GM18951 (cell line): ENCODE measurements at regions not wholly inside any gene's neighbourhood (a gene's known extent, or its start where the extent isn't known, plus 50 kb on each side); places are given as distances from the start of the nearest gene placed in this dataset.
"Not testable (repeated sequence)": the region's sequence is repeated elsewhere in the genome, so short reads cannot be mapped to it uniquely, and the experiment has no call there.

Experiments
- POLR2A ChIP-seq: IDR thresholded peaks from 4 replicates; pipeline ENCODE4 v1.6.1; 2011; ENCODE audit warnings: mild to moderate bottlenecking; ENCODE audit not compliant: insufficient read length, insufficient read depth; ENCODE audit errors: extremely low read depth
- in situ Hi-C: fragments of 300-500 bp; cut with MboI; formaldehyde crosslinking; loops from one replicate; pipeline ENCODE4 v1.12.0; 2022; ENCODE audit warnings: low sequenced_read_pairs, mixed read lengths, inconsistent platforms; ENCODE audit not compliant: unreplicated experiment

DNA sequence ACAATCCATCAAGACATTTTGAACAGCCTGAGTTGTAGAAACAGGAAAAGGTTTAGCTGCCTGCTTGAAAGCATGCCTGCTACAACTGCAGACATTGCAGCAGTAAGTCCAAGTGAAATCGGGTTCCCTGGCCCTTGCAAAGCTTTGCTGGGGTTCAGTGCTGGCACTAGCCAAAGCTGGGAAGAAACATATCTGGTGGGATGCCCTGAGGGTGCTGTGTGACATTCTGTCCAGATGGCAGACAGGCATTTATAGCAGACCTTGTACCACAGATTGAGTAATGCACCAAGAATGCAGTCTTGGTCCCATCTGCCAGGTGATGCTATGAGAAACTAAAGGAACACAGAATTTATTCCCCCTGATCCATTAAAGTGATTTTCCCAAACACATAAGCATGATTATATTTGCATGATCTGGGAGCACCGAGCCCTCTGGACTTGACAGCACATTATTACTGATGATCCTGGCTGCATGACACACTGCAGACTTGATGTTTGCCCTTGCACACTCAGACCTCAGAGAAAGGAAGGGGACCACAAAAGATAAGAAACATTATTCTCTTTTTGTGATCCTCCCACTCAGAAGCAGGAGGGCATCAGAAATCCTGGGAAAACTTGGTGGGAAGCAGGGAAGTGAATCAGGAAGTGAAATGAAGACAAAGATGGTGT lies 223.7 kb upstream of the FAM78B start:
- TF ChIP-seq POLR2A, result no peak
- in situ Hi-C loops, result no loop called here

DNA sequence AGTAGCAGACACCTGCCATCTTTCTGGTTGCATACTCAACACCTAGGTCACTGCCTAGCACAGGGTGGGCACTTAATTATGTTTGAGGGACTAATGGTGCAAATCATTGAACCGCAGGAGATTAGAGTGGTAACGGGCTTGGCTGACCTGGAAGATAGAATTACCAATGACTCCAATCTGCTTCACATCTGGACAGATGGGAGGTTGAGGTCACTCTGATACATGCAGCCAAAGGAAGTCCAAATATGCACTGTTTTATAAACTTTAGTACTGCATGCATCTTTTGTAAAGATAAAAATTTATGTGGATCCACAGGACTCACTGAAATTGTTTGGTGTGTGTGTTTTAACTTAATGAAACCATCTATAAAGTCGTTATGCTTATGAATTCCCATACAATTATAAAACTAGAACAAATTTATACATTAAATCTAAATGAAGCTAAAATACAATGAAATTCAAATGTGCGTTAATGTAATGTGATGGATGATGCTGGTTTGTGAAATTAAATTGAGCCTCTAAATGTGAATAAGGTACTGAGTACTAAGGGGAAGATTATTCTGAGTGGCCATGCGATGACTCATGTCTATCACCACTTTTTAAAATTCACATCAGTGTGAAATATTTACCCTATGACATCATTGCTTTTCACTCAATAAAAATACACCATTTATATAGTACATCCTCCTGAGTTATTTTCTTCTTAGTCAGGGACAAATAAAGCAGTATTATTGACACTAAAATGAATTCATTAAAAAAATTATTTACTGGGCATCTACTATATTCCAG lies 224.7 kb upstream of the FAM78B start:
- TF ChIP-seq POLR2A, result no peak
- in situ Hi-C loops, result no loop called here

DNA sequence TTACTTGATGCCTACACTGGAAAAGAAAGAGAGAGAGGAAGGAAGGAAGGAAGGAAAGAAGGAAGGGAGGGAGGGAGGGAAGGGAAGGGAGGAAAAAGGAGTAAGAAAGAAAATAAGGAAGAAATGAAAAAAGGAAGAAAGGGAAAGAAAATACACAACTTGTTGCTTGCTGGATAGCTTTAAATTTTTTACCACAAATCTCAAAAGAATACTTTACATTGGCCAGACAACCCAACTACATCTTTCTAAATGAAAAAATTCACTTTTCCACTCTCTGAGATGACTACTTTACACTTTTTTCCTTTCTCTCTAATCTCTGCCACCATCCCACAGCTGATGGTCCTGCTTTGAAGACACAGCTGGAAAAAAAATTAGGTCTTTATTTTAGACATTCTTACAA lies 228.9 kb upstream of the FAM78B start:
- no peak for TF ChIP-seq POLR2A
- in situ Hi-C loops, result no loop called here

DNA sequence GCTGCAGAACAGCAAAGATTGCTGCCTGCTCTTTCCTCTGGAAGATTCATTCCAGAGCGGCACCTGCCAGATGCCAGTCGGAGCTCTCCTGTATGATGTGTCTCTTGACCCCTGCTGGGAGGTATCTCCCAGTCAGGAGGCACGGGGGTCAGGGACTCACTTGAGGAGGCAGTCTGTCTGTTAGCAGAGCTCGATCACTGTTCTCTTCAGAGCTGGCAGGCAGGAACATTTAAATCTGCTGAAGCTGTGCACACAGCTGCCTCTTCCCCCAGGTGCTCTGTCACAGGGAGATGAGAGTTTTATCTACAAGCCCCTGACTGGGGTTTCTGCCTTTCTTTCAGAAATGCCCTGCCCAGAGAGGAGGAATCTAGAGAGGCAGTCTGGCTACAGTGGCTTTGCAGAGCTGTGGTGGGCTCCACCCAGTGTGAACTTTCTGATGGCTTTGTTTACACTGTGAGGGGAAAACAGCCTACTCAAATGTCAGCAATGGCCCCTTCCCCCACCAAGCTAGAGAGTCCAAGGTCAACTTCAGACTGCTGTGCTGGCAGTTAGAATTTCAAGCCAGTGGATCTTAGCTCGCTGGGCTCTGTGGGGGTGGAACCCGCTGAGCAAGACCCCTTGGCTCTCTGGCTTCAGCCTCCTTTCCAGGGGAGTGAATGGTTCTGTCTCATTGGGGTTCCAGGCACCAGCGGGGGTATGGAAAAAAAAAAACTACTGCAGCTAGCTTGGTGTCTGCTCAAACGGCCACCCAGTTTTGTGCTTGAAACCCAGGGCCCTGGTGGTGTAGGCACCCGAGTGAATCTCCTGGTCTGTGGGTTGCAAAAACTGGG lies 242.7 kb upstream of the FAM78B start:
- in situ Hi-C loops, result not testable (repeated sequence)

DNA sequence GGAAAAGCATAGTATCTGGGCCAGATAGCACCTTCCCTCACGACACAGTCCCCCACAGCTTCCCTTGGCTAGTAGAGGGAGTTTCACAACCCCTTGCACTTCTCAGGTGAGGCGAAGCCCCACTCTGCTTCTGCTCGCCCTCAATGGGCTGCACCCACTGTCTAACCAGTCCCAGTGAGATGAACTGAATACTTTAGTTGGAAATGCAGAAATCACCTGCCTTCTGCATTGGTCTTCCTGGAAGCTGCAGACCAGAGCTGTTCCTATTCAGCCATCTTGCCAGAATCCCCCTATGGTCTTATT lies 243.2 kb upstream of the FAM78B start:
- no peak for TF ChIP-seq POLR2A
- in situ Hi-C loops, result no loop called here

DNA sequence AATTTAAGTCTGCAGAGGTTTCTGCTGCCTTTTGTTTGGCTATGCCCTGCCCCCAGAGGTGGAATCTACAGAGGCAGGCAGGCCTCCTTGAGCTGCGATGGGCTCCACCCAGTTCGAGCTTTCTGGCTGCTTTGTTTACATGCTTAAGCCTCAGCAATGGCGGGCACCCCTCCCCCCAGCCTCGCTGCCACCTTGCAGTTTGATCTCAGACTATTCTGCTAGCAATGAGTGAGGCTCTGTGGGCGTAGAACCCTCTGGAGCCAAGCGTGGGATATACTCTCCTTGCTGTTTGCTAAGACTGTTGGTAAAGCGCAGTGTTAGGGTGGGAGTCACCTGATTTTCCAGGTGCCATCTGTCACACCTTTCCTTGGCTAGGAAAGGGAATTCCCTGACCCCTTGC lies 250.0 kb upstream of the FAM78B start:
- in situ Hi-C loops, result not testable (repeated sequence)

DNA sequence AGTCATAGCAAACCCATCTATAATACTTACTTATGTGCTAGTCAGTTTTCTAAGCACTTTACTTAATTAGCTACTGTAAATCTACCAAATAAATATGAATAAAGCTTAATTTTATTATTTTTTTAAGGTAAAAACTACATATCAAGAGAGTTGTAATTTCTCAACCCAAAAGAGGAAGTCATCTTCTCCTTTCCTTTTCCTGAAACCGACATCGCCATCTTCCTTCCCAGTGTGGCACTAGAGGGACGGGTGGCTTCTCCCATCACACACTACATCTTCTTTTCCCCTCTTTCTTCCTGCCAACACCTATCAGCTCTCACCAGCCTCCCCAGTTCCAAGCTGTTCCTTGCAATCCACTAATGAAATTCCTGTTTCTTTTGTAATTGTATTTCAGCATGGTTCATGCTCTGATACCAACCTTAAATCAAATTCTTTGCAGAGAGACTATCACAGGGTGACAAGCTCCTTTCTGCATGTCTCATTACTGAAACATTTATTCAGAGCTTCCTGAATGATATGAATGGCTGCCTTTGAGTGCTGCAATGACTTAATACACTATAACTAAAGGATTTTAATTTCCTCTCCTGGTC lies 251.6 kb upstream of the FAM78B start:
- no peak for TF ChIP-seq POLR2A
- in situ Hi-C loops, result no loop called here

DNA sequence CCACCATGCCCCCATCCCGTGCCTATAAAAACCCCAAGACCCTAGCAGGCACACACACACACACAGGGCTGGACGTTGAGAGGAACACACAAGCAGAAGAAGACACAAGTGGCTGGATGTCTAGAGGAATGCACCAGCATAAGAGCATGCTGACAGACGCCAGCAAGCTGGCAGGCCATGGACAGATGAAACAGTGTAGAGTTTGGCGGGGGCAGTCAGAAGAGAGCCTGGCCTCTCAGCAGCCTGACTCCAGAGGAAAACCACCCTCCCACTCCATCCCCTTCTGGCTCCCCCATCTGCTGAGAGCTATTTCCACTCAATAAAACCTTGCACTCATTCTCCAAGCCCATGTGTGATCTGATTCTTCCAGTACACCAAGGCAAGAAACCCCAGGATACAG lies 255.8 kb upstream of the FAM78B start:
- in situ Hi-C loops, result not testable (repeated sequence)

DNA sequence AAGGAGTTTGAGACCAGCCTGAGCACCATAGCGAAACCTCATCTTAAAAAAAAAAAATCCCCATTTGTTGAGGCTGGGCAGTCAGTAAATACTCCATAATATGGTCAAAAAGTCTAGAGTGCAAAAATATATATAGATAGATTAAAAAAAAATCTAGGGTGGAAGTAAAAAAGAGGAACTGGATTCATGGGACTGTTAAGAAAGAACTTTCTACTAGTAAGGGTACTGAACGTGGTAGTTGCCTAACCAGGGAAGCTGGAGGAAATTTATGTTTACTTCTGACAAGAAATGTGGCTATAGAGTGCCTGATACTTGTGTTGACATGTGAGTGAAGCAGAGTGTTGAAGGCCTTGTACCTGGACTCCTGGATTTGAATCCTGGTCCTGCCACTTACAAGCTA lies 265.9 kb upstream of the FAM78B start:
- no peak for TF ChIP-seq POLR2A
- in situ Hi-C loops, result no loop called here

DNA sequence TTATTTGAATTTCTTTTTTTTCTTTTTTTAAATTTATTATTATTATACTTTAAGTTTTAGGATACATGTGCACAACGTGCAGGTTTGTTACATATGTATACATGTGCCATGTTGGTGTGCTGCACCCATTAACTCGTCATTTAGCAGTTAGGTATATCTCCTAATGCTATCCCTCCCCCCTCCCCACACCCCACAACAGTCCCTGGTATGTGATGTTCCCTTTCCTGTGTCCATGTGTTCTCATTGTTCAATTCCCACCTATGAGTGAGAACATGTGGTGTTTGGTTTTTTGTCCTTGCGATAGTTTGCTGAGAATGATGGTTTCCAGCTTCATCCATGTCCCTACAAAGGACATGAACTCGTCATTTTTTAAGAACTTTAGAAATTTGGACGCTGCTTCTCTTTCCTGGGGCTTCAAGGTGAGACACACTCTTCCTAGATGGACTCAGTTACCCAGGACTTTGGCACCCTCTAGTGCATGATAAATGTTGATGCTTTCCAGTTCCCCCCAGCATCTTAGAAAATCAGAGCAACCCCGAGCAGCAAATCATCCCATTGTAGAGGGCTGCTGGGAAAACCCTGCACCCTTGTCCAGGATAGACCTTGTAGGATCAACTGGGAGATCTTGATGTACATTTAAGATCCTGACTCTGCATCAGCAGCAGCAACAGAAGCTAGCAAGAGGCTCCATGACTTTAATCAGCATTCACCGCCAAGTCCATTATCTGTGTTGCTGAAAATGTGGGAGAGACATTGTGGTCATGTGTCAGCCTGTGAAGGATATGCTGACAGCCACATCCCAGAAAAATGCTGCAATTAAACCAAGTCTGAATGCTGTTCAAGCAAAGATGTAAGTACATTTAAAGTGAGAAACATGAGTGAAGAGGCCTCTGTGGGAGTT lies 266.9 kb upstream of the FAM78B start:
- in situ Hi-C loops, result not testable (repeated sequence)

DNA sequence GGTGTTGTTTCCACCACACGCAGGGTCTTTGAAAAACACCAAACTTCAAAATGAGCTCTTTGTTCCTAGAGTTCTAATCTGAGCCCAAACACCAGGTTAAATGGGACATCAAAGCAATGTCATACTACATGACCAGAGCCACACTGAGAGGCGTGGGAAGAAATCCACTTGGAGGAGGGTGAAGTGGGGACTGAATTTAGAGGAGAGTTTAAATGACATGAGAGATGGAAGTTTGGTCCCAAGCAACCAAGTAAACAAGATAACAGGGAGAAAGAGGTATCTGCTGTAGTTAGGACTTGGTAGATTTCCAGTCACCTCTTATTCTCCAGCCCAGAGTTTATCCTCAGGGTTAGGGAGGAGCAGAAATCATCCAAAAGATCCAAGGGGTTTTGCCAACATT lies 290.9 kb upstream of the FAM78B start:
- in situ Hi-C loops, result no loop called here
- no peak for TF ChIP-seq POLR2A

DNA sequence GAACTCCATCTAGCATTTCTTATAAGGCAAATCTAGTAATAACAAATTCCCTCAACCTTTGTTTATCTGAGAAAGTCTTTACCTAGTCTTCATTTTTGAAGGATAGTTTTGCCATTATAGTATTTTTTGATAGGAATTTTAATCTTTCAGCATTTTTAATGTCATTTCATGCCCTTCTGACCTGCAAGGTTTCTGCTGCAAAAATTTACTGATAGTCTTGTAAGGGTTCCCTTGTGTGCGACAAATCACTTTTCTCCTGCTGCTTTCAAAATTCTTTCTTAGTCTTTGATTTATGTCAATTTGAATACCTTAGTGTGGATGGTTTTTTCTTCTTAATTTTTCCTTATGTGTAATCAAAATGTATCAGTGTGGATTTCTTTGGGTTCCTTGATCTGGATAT lies 297.5 kb upstream of the FAM78B start:
- TF ChIP-seq POLR2A, result no peak
- in situ Hi-C loops, result no loop called here

DNA sequence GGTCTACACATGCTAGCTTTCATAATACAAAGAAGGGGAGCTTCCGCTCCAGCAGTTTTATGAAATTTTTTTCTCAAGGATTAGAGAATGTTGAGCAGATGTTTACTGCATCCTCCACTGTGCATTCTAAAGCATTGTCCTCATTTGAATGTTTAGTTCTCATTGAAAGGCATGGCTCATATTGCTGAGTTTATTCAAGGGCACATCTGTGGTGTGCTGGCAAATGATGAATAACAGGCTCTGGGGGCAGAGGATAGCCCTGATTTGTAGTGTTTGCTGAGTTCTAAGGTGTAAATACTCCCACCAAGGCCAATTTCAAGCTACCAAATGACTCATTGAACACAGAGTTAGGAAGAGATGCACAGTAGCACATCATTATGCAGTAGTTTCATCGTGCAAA lies 303.2 kb upstream of the FAM78B start:
- in situ Hi-C loops, result no loop called here
- TF ChIP-seq POLR2A, result no peak
